WTC11 (cell line): ENCODE measurements at regions not wholly inside any gene's neighbourhood (a gene's known extent, or its start where the extent isn't known, plus 50 kb on each side); places are given as distances from the start of the nearest gene placed in this dataset.
"Not testable (repeated sequence)": the region's sequence is repeated elsewhere in the genome, so short reads cannot be mapped to it uniquely, and the experiment has no call there.

Experiments used
- ATAC-seq: fragments of 200-7000 bp; cut with Tn5 transposase; 2 replicates; pipeline ENCODE4 v1.10.0; 2021; ENCODE audit warnings: mild to moderate bottlenecking, moderate library complexity
- CTCF ChIA-PET: fragments of 300-600 bp; sonication (Branson Sonifier 250); formaldehyde crosslinking; loops from one replicate; lab custom pipeline; 2021; ENCODE audit warnings: antibody characterized with exemption; lab: Charles Lee
- POLR2A ChIA-PET: fragments of 350-600 bp; sonication (Branson Sonifier 250); formaldehyde crosslinking; loops from one replicate; lab custom pipeline; 2021; ENCODE audit warnings: antibody characterized with exemption; lab: Charles Lee
- DNase-seq: peaks from one replicate; pipeline ENCODE4 v3.0.0; 2021; ENCODE audit warnings: low spot score
- H3K27ac Mint-ChIP-seq: 2 replicates; pipeline ENCODE4 v1.8.0; 2021; ENCODE audit warnings: mixed read lengths
- H3K27me3 Mint-ChIP-seq: 2 replicates; pipeline ENCODE4 v1.8.0; 2021; ENCODE audit warnings: low read depth, mild to moderate bottlenecking, moderate library complexity, mixed read lengths
- H3K36me3 Mint-ChIP-seq: 2 replicates; pipeline ENCODE4 v1.8.0; 2021; ENCODE audit warnings: mixed read lengths
- H3K4me1 Mint-ChIP-seq: 2 replicates; pipeline ENCODE4 v1.8.0; 2022; ENCODE audit warnings: mixed read lengths
- H3K4me3 Mint-ChIP-seq: 2 replicates; pipeline ENCODE4 v1.8.0; 2021; ENCODE audit warnings: mild to moderate bottlenecking, moderate library complexity, mixed read lengths
- H3K9me3 Mint-ChIP-seq: 2 replicates; pipeline ENCODE4 v1.8.0; 2021; ENCODE audit warnings: mixed read lengths
- AR ChIP-seq: fragments of 250-450 bp; sonication (Bioruptor Pico); IDR thresholded peaks from 2 replicates; pipeline ENCODE4 v1.9.0; 2021; ENCODE audit warnings: mild to moderate bottlenecking
- CREB1 ChIP-seq: sonication (generic); formaldehyde crosslinking; IDR thresholded peaks from 2 replicates; pipeline ENCODE4 v1.8.0; 2023; ENCODE audit warnings: mild to moderate bottlenecking, missing genetic modification reagents
- ETV6 ChIP-seq: sonication (generic); formaldehyde crosslinking; IDR thresholded peaks from 2 replicates; pipeline ENCODE4 v1.8.1; 2022; ENCODE audit warnings: mild to moderate bottlenecking, missing genetic modification reagents
- FOXK1 ChIP-seq: sonication (generic); formaldehyde crosslinking; IDR thresholded peaks from 2 replicates; pipeline ENCODE4 v1.8.0; 2022; ENCODE audit warnings: mild to moderate bottlenecking, moderate library complexity, missing genetic modification reagents
- GABPB1 ChIP-seq: sonication (generic); formaldehyde crosslinking; IDR thresholded peaks from 2 replicates; pipeline ENCODE4 v1.8.1; 2023; ENCODE audit warnings: mild to moderate bottlenecking, missing genetic modification reagents
- GTF2I ChIP-seq: fragments of 250-450 bp; sonication (Bioruptor Pico); conservative IDR thresholded peaks from 2 replicates; pipeline ENCODE4 v1.4.0; 2021; ENCODE audit warnings: mild to moderate bottlenecking
- IRF2 ChIP-seq: sonication (generic); formaldehyde crosslinking; IDR thresholded peaks from 2 replicates; pipeline ENCODE4 v1.8.0; 2022; ENCODE audit warnings: low read depth, missing genetic modification reagents, borderline replicate concordance
- PRRX2 ChIP-seq: fragments of 250-450 bp; sonication (Bioruptor Pico); IDR thresholded peaks from 2 replicates; pipeline ENCODE4 v1.8.0; 2021; ENCODE audit warnings: mild to moderate bottlenecking
- ZBTB43 ChIP-seq: sonication (generic); formaldehyde crosslinking; IDR thresholded peaks from 2 replicates; pipeline ENCODE4 v1.8.1; 2023; ENCODE audit warnings: mild to moderate bottlenecking, missing genetic modification reagents
- ZNF416 ChIP-seq: fragments of 250-450 bp; sonication (Bioruptor Pico); IDR thresholded peaks from 2 replicates; pipeline ENCODE4 v1.9.0; 2021; ENCODE audit warnings: mild to moderate bottlenecking, inconsistent platforms
- TF ChIP-seq, protein P1 (sequence below): sonication (generic); formaldehyde crosslinking; IDR thresholded peaks from 2 replicates; pipeline ENCODE4 v1.8.1; 2022; ENCODE audit warnings: low read depth, mild to moderate bottlenecking, moderate library complexity, missing genetic modification reagents, borderline replicate concordance
- TF ChIP-seq, protein P2 (sequence below): sonication (generic); formaldehyde crosslinking; IDR thresholded peaks from 2 replicates; pipeline ENCODE4 v1.8.0; 2023; ENCODE audit warnings: mild to moderate bottlenecking, missing genetic modification reagents

GRCh38 chr22:16717699-16718558, 107.3 kb downstream of the XKR3 start:
- TF ChIP-seq PRRX2 (CRISPR knock-in tag) (no peak), AR (no peak), ZBTB43 (CRISPR knock-in tag) (no peak), CREB1 (CRISPR knock-in tag) (no peak), ETV6 (CRISPR knock-in tag) (no peak), FOXK1 (CRISPR knock-in tag) (no peak), IRF2 (CRISPR knock-in tag) (no peak), GTF2I (CRISPR knock-in tag) (no peak), ZNF416 (no peak), GABPB1 (CRISPR knock-in tag) (no peak)
- TF ChIP-seq, protein P1, sequence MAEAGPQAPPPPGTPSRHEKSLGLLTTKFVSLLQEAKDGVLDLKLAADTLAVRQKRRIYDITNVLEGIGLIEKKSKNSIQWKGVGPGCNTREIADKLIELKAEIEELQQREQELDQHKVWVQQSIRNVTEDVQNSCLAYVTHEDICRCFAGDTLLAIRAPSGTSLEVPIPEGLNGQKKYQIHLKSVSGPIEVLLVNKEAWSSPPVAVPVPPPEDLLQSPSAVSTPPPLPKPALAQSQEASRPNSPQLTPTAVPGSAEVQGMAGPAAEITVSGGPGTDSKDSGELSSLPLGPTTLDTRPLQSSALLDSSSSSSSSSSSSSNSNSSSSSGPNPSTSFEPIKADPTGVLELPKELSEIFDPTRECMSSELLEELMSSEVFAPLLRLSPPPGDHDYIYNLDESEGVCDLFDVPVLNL (CRISPR knock-in tag) = no peak
- TF ChIP-seq, protein P2, sequence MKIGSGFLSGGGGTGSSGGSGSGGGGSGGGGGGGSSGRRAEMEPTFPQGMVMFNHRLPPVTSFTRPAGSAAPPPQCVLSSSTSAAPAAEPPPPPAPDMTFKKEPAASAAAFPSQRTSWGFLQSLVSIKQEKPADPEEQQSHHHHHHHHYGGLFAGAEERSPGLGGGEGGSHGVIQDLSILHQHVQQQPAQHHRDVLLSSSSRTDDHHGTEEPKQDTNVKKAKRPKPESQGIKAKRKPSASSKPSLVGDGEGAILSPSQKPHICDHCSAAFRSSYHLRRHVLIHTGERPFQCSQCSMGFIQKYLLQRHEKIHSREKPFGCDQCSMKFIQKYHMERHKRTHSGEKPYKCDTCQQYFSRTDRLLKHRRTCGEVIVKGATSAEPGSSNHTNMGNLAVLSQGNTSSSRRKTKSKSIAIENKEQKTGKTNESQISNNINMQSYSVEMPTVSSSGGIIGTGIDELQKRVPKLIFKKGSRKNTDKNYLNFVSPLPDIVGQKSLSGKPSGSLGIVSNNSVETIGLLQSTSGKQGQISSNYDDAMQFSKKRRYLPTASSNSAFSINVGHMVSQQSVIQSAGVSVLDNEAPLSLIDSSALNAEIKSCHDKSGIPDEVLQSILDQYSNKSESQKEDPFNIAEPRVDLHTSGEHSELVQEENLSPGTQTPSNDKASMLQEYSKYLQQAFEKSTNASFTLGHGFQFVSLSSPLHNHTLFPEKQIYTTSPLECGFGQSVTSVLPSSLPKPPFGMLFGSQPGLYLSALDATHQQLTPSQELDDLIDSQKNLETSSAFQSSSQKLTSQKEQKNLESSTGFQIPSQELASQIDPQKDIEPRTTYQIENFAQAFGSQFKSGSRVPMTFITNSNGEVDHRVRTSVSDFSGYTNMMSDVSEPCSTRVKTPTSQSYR (CRISPR knock-in tag) = no peak
- DNase-seq (no peak), ATAC-seq (no peak)
- Mint-ChIP-seq H3K27ac (no peak overlapping the region), H3K27me3 (peaks cover 8% of the 10 kb centered on the region), H3K4me1 (no peaks in the 10 kb centered on the region), H3K9me3 (peaks cover 85% of the 10 kb centered on the region), H3K4me3 (no peak overlapping the region), H3K36me3 (peaks cover 56% of the 10 kb centered on the region)
- ChIA-PET CTCF (no interaction called here), POLR2A (no interaction called here)

DNA sequence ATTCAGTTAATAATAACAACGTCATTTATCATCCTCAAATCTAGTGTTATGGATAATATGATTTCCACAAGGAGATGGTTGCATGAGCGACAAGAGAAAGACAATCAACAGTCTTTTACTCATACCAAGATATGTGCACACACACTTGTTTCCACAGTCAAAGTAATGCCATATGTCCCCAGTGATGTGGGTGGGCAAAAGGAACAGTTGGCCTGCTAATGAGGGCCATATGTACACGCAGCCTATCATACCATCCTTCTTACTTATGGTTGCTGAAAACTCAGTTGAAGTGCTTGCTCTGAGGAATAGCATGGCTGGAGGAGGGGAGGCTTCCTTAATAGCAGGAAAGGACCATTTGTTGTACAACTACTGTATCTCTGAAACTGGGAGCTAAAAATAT, 110.6 kb downstream of the XKR3 start:
- CTCF ChIA-PET, DNase-seq, ATAC-seq, H3K27ac Mint-ChIP-seq, H3K27me3 Mint-ChIP-seq, H3K4me3 Mint-ChIP-seq, POLR2A ChIA-PET, H3K4me1 Mint-ChIP-seq: not testable (repeated sequence)
- Mint-ChIP-seq H3K36me3 (peaks cover 61% of the 10 kb centered on the region), H3K9me3 (peaks cover 91% of the 10 kb centered on the region)

- peaks cover 62% of the 10 kb centered on the region for H3K36me3 Mint-ChIP-seq
- peaks cover 78% of the 10 kb centered on the region for H3K9me3 Mint-ChIP-seq
Measured at GRCh38 chr22:16702318-16702870, 109.8 kb upstream of the CCT8L2 start.

GRCh38 chr22:16700390-16700789, 107.8 kb upstream of the CCT8L2 start:
- POLR2A ChIA-PET, H3K27me3 Mint-ChIP-seq, CTCF ChIA-PET, DNase-seq, H3K4me1 Mint-ChIP-seq, H3K4me3 Mint-ChIP-seq, H3K27ac Mint-ChIP-seq, ATAC-seq: not testable (repeated sequence)
- Mint-ChIP-seq H3K9me3 (peaks cover 79% of the 10 kb centered on the region), H3K36me3 (peaks cover 75% of the 10 kb centered on the region)

More at GRCh38 chr22:16702318-16702870, 109.8 kb upstream of the CCT8L2 start:
- CTCF ChIA-PET, H3K27ac Mint-ChIP-seq, ATAC-seq, H3K27me3 Mint-ChIP-seq, H3K4me1 Mint-ChIP-seq, H3K4me3 Mint-ChIP-seq, POLR2A ChIA-PET, DNase-seq: not testable (repeated sequence)
